ENCODE measurements at regions not wholly inside any gene's neighbourhood (a gene's known extent, or its start where the extent isn't known, plus 50 kb on each side); places are given as distances from the start of the nearest gene placed in this dataset.
"Not testable (repeated sequence)": the region's sequence is repeated elsewhere in the genome, so short reads cannot be mapped to it uniquely, and the experiment has no call there.

- no peak for DNase-seq (ENCODE audit: low spot score)
Observed at GRCh38 chr13:30816736-30817135, 81.4 kb downstream of the ALOX5AP start.

GRCh38 chr13:30818323-30818960 lies 83.1 kb downstream of the ALOX5AP start:
- peak; percentile 54 for DNase-seq (ENCODE audit: low spot score)

GRCh38 chr13:30819136-30819888 lies 84.0 kb downstream of the ALOX5AP start:
- DNase-seq (ENCODE audit: low spot score): no peak

- no peak for DNase-seq (ENCODE audit: low spot score)
Observed at GRCh38 chr13:30821421-30821820, 84.7 kb upstream of the MEDAG start.

- no peak for DNase-seq (ENCODE audit: low spot score)
Observed at GRCh38 chr13:30824651-30825050, 81.4 kb upstream of the MEDAG start.

- no peak for DNase-seq (ENCODE audit: low spot score)
Observed at GRCh38 chr13:30826911-30827577, 79.0 kb upstream of the MEDAG start.

- DNase-seq (ENCODE audit: low spot score): no peak
Observed at GRCh38 chr13:30827578-30827925, 78.5 kb upstream of the MEDAG start.

- peak; percentile 71 for DNase-seq (ENCODE audit: low spot score)
Observed at GRCh38 chr13:30829145-30829832, 76.8 kb upstream of the MEDAG start.

- DNase-seq (ENCODE audit: low spot score): no peak
Observed at GRCh38 chr13:30829833-30830637, 76.0 kb upstream of the MEDAG start.

- DNase-seq (ENCODE audit: low spot score): no peak
Observed at GRCh38 chr13:30830638-30830965, 75.5 kb upstream of the MEDAG start.

GRCh38 chr13:30831515-30831914 lies 74.6 kb upstream of the MEDAG start:
- no peak for DNase-seq (ENCODE audit: low spot score)

GRCh38 chr13:30832377-30832776 lies 73.7 kb upstream of the MEDAG start:
- no peak for DNase-seq (ENCODE audit: low spot score)

GRCh38 chr13:30832845-30833332 lies 73.2 kb upstream of the MEDAG start:
- DNase-seq (ENCODE audit: low spot score): no peak

GRCh38 chr13:30835442-30835841 lies 70.6 kb upstream of the MEDAG start:
- DNase-seq (ENCODE audit: low spot score): no peak

- DNase-seq (ENCODE audit: low spot score): no peak
Observed at GRCh38 chr13:30837227-30838159, 68.6 kb upstream of the MEDAG start.

- DNase-seq (ENCODE audit: low spot score): not testable (repeated sequence)
Observed at GRCh38 chr13:30839636-30840035, 66.4 kb upstream of the MEDAG start.

- DNase-seq (ENCODE audit: low spot score): no peak
Observed at GRCh38 chr13:30840515-30840914, 65.6 kb upstream of the MEDAG start.

- no peak for DNase-seq (ENCODE audit: low spot score)
Observed at GRCh38 chr13:30841154-30841553, 64.9 kb upstream of the MEDAG start.

- DNase-seq (ENCODE audit: low spot score): no peak
Observed at GRCh38 chr13:30843548-30843947, 62.5 kb upstream of the MEDAG start.

GRCh38 chr13:30844548-30845296 lies 61.3 kb upstream of the MEDAG start:
- no peak for DNase-seq (ENCODE audit: low spot score)

Measured in hepatic stellate cell (primary cell).